IPS DF 4.7 (cell line): ENCODE measurements at regions not wholly inside any gene's neighbourhood (a gene's known extent, or its start where the extent isn't known, plus 50 kb on each side); places are given as distances from the start of the nearest gene placed in this dataset.

Experiments used
- DNase-seq: peaks from one replicate; pipeline ENCODE4 v3.0.0-alpha.2; 2013; ENCODE audit warnings: low spot score; ENCODE audit errors: extremely low read depth

DNA sequence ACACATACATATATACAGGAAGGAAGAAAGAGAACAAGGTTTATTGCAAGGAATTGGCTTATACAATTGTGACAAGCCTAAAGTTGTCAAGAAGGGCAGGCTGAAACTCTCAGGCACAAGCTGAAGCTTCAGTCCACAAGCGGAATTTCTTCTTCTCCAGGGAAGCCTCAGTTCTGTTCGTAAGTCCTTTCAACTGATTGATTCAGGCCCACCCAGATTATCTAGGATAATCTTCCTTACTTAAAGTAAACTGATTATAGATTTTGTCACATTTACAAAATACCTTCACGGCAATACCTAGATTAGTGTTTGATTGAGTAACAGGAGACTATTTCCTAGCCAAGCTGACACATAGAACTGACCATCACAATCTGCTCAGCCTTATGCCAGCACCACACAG lies 81.5 kb upstream of the TMEM260 start:
- no peak for DNase-seq

DNA sequence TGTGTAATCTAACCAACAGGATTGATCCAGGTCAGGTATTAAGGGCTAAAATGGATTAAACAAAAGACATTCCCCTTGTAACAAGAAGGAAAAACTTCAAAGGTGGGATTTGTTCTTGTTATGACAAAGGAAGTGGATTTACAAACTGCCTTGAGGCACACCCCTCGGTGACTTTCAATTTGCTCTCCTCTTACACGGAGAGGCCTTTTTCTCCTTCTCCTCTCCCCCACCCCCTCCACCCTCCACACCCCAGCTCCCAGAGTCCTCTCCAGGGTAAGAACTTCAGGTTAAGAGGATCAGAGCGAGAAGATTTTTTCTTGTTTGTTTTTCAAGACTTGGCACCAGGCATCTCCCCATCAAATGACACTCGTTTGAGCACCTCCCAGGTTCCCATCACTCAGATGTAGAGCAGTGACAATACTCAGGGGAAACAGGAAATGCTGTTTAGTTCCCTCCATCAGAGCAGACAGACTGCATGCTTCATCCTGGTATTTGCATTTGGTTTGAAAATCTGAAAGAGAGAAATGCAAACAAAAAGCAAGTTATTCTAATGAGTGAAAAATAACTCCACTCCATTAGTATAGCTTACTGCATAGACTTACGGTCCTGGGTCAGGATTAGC lies 77.6 kb upstream of the TMEM260 start:
- DNase-seq = no peak

DNA sequence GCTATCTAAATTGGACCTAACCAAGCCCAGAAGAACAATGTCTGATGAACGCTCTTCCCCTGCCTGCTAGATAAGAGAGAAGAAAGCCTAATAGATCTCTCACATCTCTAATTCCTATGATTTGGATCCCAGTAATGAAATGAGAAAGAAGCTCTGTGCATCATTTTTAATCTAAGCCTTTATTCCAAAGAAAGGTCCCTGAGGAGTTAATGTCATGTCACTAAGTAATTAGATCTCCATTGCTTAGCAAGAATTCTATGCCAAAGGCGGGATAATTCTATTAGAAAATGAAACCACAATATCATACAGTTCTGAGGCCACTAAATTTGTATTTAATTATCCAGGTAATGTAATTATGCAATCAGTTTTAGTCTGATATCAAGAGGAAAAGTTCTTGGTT lies 74.2 kb upstream of the TMEM260 start:
- DNase-seq = no peak

DNA sequence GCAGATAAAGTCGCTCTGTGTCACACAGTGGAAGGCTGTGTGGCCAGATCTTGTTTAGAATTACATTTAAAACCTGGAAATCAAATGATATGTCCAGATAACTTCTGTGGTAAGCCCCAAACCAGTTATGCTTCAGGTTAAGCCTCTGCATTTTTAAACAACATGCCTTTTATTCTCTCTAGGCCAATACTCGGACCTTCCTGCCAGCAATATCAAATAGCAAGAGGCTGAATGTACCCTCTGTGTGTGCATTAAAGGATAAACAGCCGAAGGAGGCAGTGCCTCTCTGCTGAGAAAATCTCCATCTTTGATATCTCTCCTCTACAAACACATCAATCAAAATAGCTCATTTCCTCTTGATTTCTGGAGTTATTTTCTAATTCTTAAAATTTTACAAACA lies 67.1 kb upstream of the TMEM260 start:
- no peak for DNase-seq

DNA sequence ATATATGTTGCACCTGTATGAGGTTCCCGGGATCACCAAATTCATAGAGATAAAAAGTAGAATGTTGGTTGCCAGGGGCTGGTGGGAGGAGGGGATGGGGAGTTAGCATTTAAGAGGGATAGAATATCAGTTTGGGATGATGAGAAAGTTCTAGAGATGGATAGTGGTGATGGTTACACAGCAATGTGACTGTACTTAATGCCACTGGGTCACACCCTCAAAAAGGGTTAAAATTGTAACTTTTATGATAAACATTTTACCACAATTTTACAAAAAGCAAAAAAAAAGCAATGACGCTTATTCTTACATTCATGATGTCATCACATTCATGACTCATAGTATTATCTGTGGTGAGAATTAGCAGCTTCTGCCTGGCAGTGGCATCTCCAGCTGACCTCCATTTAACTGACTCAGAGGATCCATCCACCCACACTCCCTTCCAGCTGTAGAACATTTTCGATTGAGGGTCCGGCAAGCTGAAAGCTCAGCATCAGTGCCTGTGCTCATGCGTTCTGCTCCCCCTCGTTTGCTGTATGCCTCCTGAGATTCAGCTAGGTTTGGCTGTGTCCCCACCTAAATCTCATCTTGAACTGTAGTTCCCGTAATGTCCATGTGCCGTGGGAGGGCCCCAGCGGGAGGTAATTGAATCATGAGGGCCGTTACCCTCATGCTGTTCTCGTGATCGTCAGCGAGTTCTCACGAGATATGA lies 64.8 kb upstream of the TMEM260 start:
- DNase-seq = no peak

DNA sequence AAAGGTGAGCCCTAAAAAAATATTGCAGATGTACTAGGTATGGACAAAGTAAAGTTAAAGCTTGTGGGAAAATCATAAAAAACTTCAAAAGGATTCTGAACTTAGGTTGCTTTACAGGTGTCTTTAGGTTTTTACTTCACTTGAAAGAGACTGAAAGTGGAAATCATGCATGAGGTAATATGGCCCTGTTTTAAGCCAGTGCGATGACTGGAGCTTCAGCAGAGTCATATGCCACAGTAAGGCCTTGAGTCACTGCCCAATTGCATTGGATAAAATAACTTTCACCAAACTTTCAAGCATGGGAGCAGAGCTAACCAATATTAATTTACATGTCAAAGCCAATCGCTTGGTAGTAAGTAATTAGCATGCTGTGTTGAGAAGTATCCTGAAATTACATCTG lies 63.9 kb upstream of the TMEM260 start:
- DNase-seq = no peak

DNA sequence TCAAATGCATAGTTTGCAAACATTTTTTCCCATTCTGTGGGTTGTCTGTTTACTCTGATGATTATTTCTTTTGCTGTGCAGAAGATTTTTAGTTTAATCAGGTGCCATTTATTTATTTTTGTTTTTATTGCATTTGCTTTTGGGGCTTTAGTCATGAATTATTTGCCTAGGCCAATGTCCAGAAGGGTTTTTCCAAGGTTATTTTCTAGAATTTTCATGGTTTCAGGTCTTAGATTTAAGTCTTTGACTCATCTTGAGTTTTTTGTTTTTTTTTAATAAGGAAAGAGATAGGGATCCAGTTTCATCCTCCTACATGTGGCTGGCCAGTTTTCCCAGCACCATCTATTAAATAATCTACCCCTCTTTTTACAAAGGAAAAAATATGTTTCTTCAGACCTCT lies 57.2 kb upstream of the TMEM260 start:
- no peak for DNase-seq

DNA sequence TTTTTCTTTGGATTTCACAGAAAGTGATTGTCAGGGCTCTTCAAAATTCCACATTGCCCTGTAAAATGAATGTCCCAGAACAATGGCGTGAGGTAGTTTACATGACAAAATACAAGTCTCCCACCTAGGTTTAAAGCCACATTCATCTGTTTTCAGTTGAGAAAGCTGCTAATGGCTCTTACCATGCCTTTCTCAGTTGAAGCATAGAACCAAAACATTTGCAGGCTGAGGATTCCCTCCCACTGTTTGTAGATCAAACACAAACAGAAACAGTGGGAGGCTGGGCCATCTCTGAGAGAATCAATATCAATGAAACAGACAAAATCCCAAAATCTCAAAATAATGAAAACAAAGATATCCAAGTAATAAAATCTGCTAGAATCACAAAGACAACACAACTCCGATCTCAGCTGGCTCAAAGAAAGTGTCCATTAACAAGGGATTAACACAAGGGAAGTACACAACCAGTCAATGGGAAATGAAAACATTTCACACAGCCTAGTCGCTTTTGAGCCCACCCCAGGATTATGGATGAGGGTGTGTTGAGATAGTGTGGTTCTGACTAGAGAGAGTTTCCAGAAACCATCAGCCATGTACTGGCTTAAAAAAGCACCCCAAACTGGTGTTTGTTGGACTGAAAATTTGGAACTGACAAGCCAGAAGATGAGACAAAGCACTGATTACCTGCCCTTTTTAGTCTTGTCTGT lies 54.5 kb upstream of the TMEM260 start:
- DNase-seq = peak; percentile 16

DNA sequence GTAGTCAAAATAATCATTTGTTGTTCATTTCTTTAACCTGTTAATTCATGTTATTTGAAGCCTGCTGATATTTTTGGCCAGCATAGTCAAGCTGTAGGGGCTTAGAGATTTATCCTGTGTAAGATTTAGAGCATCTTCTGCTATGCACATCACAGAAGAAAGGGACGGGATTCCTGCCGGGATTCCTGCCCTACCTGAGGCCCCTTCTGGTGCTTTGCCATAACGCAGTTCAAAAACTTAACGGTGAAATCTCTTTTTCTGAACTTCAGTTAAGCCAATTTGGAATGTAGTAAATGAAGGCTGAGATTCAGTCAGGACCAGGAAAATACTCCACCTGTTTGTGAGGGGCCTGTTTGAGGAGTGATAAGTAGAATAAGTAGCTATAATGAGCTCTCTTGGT lies 50.7 kb upstream of the TMEM260 start:
- no peak for DNase-seq
